GM19452 (cell line): ENCODE measurements at regions not wholly inside any gene's neighbourhood (a gene's known extent, or its start where the extent isn't known, plus 50 kb on each side); places are given as distances from the start of the nearest gene placed in this dataset.
"Not testable (repeated sequence)": the region's sequence is repeated elsewhere in the genome, so short reads cannot be mapped to it uniquely, and the experiment has no call there.

Experiments used
- ATAC-seq: cut with Tn5 transposase; IDR thresholded peaks from one replicate; pipeline ENCODE4 v1.9.1; 2021; ENCODE audit not compliant: unreplicated experiment

- ATAC-seq: no peak
Observed at GRCh38 chr21:35811191-35811806, 249.0 kb downstream of the SETD4 start.

- no peak for ATAC-seq
Observed at GRCh38 chr21:35810431-35810970, 249.8 kb downstream of the SETD4 start.

GRCh38 chr21:35801391-35801790 lies 258.9 kb downstream of the SETD4 start:
- ATAC-seq: no peak

- not testable (repeated sequence) for ATAC-seq
Observed at GRCh38 chr21:35800796-35801385, 259.4 kb downstream of the SETD4 start.

GRCh38 chr21:35796844-35797243 lies 263.5 kb downstream of the SETD4 start:
- no peak for ATAC-seq

DNA sequence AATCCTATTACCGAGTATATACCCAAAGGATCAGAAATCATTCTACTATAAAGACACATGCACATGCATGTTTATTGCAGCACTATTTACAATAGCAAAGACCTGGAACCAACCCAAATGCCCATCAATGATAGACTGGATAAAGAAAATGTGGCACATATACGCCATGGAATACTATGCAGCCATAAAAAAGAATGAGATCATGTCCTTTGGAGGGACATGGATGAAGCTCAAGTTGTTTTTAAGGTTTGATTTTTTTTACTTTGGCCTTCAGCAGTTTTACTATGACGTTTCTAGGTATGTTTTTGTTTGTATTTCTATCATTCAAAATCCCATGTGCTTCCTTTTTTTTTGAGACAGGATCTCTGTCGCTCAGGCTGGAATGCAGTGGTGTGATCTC lies 265.8 kb downstream of the SETD4 start:
- ATAC-seq: not testable (repeated sequence)

GRCh38 chr21:35792569-35793305 lies 267.6 kb downstream of the SETD4 start:
- no peak for ATAC-seq

DNA sequence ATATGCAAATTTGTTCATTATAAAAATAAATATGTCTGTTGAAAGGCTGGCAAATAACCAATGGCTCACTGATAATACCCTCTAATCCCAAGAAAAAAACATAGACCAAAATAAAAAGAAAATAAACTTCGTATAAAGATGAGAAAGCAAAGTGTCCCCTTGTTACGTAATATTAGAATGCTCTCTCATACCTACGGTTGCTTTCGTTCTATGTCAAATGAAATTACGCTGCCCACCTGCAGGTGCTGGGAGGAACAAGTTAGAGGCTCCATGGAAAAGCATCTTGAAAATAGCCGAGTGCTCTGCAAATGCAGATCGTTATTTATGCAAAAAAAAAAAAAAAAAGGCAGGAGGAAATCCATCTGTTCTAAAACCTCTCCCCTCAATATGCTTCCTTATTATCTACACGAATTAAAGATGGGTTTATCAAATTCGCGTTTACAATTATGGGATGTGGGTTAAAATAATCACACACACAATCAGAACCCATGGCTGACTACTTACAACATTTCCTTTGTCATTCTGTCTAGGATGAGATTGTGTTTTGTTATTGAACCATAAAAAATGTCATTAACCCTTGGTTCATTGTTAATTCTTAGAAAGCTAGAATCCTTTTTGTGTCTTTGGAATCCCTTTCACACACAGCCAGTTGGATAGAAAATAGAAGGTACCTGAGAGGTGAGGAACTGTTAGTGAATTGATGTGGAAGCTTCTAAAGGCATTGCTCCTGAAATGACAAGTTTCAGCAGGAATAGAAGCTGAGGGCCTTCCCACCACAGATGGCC lies 268.6 kb downstream of the SETD4 start:
- ATAC-seq: no peak

- no peak for ATAC-seq
Observed at GRCh38 chr21:35783721-35784120, 276.6 kb downstream of the SETD4 start.

DNA sequence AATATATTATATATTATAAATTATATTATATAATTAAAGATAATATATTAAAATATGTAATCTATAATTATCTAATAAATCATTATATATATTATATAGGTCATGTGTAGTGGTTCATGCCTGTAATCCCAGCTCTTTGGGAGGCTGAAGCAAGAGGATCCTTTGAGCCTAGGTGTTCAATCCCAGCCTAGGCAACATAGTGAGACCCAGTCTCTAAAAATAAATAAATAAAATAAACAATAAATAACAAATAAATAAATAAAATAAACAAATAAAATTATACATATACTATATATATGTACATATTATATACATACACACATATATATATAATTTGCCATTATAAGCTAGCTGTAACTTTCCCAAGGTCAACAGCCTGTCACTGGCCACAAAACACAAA lies 277.7 kb downstream of the SETD4 start:
- no peak for ATAC-seq

DNA sequence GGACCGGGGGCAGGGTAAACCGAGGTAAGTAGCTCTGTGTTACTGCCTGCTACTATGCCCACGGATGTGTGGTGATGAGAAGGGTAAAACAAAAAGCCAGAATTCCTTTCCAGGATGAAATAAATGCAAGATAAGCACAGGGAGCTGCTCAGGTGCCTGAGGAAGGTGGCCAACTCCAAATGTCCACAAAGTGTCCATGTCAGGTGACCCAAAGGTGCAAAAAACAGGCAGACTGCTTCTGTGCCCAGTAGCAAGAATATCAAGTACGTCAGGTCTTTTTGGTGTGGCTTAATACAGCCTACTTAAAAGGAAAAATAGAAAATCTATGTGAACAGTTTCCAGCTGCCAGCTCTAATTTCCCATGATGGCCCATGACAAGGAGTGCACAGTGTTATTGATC lies 279.3 kb downstream of the SETD4 start:
- ATAC-seq: no peak

- no peak for ATAC-seq
Observed at GRCh38 chr21:35779690-35780570, 280.4 kb downstream of the SETD4 start.

DNA sequence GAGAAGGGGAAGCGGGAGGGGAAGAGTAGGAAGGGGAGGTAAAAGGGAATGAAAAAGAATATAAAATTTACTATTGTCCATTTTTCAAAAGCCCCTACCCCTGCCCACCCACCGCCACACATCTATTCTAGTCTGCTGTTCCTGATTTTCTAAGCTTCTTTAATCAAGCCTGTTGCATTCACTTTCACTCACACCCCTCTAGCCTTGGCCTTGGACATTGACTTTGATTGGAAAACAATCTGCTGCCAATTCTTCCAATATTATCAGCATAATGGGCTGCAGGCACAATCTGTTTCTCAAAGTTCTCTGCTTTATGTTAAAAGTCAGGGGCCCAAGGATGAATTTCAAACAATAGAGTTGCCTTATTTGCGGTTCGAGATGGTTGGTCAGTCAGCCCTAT lies 281.2 kb downstream of the SETD4 start:
- no peak for ATAC-seq

GRCh38 chr21:35777081-35777480 lies 283.2 kb downstream of the SETD4 start:
- ATAC-seq: no peak

- ATAC-seq: no peak
Observed at GRCh38 chr21:35775778-35776544, 284.4 kb downstream of the SETD4 start.

DNA sequence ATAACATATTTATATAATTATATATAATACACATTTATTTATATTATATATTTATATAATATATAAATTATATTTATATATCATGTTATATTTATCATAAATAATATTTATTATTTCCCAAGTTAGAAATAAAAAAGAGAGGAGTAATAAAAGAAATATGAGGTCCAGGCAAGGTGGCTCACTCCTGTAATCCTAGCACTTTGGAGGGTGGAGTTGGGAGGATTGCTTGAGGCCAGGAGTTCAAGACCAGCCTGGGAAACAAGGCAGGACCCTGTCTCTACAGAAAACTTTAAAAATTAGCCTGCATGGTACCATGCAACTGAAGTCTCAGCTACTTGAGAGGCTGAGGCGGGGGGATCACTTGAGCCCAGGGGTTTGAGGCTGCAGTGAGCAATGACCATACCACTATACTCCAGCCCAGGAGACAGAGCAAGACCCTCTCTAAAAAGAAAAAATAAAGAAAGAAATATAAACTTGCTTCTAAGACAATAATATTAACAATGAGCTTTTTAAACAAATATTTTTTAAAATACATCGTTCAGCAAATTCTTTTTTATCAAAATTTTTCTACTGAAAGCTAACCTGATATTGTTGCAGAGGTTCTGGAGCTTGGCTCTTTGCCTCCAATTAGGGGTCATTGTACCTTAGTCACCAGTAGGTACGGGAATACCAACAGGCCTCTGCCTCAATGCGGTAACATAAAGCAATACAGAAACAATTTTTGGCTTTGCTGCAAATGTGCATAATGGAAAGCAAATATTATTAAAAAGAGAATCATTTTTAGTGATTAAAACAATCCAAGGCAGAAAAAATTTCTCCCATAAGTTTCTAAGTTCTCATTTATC lies 290.0 kb downstream of the SETD4 start:
- ATAC-seq: no peak

- no peak for ATAC-seq
Observed at GRCh38 chr21:35768187-35768586, 292.1 kb downstream of the SETD4 start.

DNA sequence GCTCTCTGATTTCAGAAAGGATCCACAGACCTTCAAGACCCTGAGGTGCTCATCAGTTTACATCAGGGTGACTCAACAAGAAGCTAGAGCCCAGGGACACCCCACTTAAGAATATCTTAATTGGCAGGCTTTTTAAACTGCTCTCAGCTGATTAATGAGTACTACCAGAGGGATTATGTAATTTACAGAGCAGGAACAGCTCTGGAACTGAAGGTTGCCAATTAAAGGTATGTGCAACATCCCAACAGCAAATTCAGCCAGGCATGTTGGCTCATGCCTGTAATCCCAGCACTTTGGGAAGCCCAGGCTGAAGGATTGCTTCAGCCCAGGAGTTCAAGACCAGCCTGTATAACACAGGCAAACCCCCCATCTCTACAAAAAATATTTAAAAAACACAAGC lies 295.7 kb downstream of the SETD4 start:
- no peak for ATAC-seq

GRCh38 chr21:35764077-35764476 lies 296.2 kb downstream of the SETD4 start:
- no peak for ATAC-seq
